Vagina (tissue), 2 donors: ENCODE measurements at regions not wholly inside any gene's neighbourhood (a gene's known extent, or its start where the extent isn't known, plus 50 kb on each side); places are given as distances from the start of the nearest gene placed in this dataset.

ENCODE experiments used
- CTCF ChIP-seq, 3 experiments: fragments of 450-650 bp in 2 of 3; fragments of 200-600 bp in 1 of 3; sonication (generic) in 1 of 3; IDR thresholded peaks; one replicate each; pipeline ENCODE4 v1.5.1; 2017 to 2019; ENCODE audit warnings: antibody characterized with exemption in 3 of 3, mild to moderate bottlenecking in 2 of 3, moderate library complexity in 2 of 3
- POLR2A ChIP-seq, 2 donors: fragments of 450-650 bp; IDR thresholded peaks; one replicate each; pipeline ENCODE4 v1.6.1; 2017; ENCODE audit warnings: antibody characterized with exemption in 2 of 2, mild to moderate bottlenecking in 2 of 2, moderate library complexity in 2 of 2
- POLR2AphosphoS5 ChIP-seq, 2 donors: sonication (generic); formaldehyde crosslinking; IDR thresholded peaks; one replicate each; pipeline ENCODE4 v1.9.0; 2017; ENCODE audit warnings: antibody characterized with exemption in 2 of 2, mild to moderate bottlenecking in 2 of 2, low read depth in 1 of 2; ENCODE audit not compliant: insufficient read depth in 1 of 2

- TF ChIP-seq POLR2A (IDR thresholded peaks at IDR 0.05) (no peak), CTCF (IDR thresholded peaks at IDR 0.05) (no peak), POLR2AphosphoS5 (IDR thresholded peaks at IDR 0.05; ENCODE audit: insufficient read depth in 1 of 2, low read depth in 1 of 2) (no peak)
These were observed 591.2 kb downstream of the NSUN3 start for GRCh38 chr3:94654096-94654495.
